G401 (cell line): ENCODE measurements at regions not wholly inside any gene's neighbourhood (a gene's known extent, or its start where the extent isn't known, plus 50 kb on each side); places are given as distances from the start of the nearest gene placed in this dataset.

Experiments
- DNase-seq: peaks from one replicate; pipeline ENCODE4 v3.0.0-alpha.2; 2015; ENCODE audit warnings: low spot score
- in situ Hi-C: cut with HindIII; loops from 2 replicates; pipeline ENCODE4 v1.10.0; 2016; ENCODE audit warnings: low sequenced_read_pairs, mixed read lengths

- in situ Hi-C loops = no loop called here
- no peak for DNase-seq
These were observed 211.2 kb upstream of the CFAP20DC start for GRCh38 chr3:59261009-59261408.

DNA sequence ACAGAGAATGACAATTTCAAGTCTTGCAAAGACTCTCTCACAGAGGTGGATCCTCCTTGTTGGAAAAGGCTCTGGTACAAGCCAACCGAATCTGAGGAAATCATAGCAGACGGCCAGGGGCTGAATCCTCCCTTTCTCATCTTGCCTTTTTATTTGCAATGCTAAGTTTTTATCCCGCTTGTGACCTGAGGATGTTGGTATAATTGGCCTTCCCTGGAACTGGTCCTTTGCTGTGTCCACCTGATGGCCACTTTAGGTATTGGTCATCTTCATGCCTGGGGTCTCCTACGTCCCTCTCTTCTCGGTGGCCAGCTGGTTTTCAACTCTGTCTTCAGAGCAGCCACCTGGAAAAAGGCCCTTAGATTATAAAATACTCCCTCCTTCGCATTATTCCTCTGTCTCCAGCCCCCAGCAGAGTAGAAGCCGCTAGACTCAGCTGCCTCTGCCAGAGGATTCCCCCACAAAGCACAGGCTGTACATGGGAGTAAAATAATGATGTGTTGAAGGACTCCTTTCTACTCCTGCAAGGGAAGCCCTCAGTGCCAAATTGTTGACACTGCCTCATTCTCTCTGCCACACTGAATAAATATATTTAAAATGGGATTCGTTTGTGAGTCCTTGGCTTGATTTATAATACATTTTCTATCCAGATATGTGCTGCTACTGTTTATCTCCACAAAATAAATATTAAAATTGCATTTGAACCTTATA, 208.9 kb upstream of the CFAP20DC start:
- in situ Hi-C loops = no loop called here
- no peak for DNase-seq

DNA sequence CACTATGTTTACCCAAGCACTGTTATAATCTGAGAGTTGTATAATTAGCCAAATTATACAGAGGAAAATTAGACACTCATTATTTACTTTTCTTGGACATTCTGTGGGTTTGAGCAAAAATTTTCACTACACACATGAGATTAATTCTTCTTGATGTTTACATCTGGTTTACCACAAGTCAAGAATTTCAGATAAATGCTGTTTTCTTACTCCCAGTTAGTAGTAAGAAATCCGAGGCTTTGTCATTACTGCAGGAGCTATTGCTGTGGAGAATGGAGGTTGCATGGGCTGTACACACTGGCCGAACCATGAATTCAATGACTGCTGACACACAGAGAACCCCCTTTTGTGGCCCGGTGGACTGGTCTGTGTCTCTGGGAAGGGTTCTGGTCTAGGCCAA, 207.7 kb upstream of the CFAP20DC start:
- in situ Hi-C loops = no loop called here
- no peak for DNase-seq

DNA sequence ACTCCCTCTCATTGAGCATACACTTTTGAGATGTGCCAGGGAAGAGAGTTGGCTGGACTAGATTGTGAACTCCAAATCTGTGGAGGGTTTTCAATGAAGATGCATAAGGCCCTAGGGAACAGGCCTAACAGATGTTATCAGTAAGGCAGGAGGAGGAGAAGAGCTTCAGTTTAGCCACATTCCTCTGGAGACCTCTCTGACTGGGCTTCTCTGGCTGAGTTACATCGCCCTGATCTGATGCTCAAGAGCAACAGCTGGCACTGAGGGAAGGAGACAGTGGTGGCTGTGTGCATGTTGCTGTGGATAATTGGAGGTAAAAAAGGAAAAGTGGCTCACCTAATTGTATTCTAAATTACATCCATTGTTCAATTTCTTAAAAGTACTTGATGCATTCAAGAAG, 206.4 kb upstream of the CFAP20DC start:
- in situ Hi-C loops = no loop called here
- no peak for DNase-seq

GRCh38 chr3:59254976-59255375, 205.2 kb upstream of the CFAP20DC start:
- in situ Hi-C loops = no loop called here
- DNase-seq = no peak

- in situ Hi-C loops = no loop called here
- DNase-seq = peak; percentile 27
These were observed 204.6 kb upstream of the CFAP20DC start for GRCh38 chr3:59254433-59254832.

DNA sequence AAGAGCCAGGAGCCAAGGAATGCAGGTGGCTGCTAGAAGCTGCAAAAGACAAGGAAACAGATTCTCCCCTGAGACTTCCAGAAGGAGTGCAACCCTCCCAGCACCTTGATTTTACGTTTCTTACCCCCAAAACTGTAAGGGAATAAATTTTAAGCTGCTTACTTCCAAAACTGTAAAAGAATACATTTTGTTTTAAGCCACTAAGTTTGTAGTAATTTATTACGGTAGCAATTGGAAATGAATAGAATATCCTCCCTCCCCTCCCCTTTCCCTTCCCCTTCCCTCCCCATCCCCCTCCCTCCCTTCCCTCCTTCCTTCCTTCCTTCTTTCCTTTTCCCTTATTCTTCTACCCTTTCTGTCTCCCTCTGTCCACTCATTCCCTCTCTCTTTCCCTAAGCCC, 203.7 kb upstream of the CFAP20DC start:
- no peak for DNase-seq
- in situ Hi-C loops = no loop called here

- no peak for DNase-seq
- in situ Hi-C loops = no loop called here
These were observed 202.0 kb upstream of the CFAP20DC start for GRCh38 chr3:59251869-59252268.

DNA sequence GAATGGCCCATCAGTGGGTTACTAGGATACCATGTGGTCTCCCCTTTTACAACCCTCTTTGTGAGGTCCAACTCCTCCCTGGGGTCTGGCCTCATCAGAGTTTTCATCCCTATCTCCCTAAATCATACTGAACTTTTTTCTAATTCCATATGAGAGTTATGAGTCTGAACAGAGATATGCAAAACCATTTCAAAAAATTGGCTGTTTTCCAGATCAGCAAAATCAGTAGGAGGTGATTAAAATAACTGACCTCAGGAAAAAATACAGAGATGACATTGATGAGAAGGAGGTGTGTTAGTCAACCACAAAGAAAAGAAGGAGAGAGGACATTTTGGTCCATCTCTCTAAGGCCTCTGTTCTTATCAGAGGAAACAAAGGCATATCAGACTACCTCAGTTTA, 200.8 kb upstream of the CFAP20DC start:
- in situ Hi-C loops = no loop called here

GRCh38 chr3:59249698-59250361, 200.0 kb upstream of the CFAP20DC start:
- in situ Hi-C loops = no loop called here
- DNase-seq = no peak

More for the DNA sequence above, 200.8 kb upstream of the CFAP20DC start:
- no peak for DNase-seq

- in situ Hi-C loops = no loop called here
- DNase-seq = no peak
These were observed 199.2 kb upstream of the CFAP20DC start for GRCh38 chr3:59249004-59249403.

DNA sequence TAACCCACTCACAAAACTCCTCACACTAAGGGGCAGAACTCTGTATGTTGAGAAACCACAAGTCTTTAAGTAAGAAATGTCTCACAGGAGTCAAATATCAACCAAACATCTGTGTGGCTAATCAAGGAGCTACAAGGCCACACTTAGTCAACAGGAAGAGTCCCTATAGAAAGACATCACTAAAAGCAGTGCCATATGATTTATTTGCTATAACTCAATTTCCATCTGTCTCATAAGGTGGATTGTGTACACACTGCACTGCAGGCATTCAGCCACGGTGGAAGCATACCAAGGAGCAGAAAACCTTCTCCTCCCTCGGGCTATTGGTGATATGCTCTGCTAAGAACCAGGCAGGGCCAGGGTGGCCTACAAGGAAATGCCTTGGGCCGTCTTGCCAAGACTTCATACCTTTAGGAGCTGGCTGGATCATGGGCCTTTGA, 197.6 kb upstream of the CFAP20DC start:
- DNase-seq = peak; percentile 11
- in situ Hi-C loops = no loop called here

DNA sequence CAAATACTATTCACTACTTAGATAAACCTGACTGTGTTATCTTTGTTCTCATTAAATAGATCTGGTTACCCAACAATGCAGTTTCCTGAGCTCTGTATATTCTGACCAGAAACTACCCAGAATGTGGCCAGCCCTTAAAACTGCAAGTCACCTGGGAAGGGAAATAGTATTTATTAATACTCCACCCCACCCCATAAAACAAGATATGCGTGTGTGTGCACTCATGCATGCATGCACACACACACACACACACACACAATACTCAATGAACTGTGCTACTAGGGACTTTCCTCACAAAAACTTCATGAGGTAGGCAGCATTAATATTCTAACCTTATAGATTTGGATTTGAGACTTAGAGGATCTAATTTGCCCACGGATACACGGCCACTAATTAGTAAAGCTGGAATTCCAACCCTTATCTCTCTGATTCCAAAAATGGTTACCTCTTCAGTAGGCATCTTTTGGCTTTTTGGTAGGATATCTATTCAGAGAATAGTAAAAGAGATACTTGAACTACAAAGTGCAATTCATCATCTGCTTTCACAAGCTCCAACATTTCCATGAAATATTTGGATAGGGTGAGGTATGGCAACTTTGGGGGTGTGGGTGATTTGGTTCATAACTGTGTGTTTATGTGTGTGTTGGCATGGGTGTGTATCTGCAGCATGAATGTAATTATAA, 197.0 kb upstream of the CFAP20DC start:
- DNase-seq = no peak
- in situ Hi-C loops = no loop called here

DNA sequence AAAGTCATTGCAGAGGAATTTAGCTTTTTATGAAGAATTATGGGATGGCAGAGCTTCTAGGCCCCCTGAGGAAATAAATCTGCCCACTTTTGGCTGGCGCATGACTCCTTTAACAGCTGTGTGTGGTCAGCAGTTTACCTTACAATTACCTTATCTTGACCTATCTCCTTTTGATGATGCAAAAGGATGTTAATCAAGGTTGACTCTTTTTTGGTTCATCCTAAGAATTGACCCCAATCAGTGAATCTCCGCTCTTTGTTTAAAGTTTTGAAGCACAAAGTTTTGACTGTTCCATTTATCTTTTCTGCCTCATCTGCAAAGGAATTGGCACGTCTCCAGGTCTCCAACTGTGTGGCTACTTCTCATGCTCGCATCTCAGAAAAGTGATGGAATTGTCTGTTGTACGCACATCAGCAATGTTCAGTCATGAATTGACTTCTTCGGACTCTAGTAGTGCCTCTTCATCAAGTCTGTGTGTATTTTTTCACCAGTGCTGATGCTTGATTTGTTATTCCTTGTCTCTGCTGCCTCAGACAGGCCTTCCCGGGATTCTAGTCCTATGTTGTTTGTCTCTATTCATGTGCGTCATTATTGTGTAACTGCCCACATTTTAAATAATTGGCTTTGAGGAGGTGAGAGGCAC, 196.2 kb upstream of the CFAP20DC start:
- in situ Hi-C loops = no loop called here
- DNase-seq = no peak

DNA sequence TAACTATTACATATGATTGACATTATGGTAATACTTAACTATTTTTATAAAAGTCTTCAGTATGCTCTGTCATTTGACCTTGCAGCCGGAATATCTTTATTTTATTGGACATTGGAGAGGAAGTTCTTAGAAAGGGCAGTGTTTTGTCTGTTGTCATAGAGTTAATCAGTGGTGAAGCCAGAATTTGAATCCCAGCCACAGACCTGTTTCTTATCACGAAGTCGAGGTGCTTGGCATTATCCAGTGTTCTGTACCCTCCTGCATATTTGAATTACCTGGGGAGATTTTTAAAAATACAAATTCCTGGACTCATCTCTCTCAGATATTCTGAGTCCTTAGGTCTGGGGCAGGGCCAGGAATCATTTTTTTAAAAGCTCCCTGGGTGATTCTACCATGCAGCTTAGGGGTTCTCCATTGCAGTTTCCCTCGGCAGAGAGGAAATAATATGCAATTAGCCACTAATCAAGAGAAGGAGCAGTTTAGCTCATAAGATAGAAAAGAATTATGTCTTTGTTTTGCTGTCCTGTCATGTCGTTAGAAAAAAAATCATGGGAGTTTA, 195.6 kb upstream of the CFAP20DC start:
- DNase-seq = no peak
- in situ Hi-C loops = no loop called here

GRCh38 chr3:59244343-59244742, 194.5 kb upstream of the CFAP20DC start:
- DNase-seq = no peak
- in situ Hi-C loops = no loop called here

- in situ Hi-C loops = no loop called here
- no peak for DNase-seq
These were observed 193.7 kb upstream of the CFAP20DC start for GRCh38 chr3:59243476-59243875.

- in situ Hi-C loops = no loop called here
- no peak for DNase-seq
These were observed 190.9 kb upstream of the CFAP20DC start for GRCh38 chr3:59240666-59241255.

DNA sequence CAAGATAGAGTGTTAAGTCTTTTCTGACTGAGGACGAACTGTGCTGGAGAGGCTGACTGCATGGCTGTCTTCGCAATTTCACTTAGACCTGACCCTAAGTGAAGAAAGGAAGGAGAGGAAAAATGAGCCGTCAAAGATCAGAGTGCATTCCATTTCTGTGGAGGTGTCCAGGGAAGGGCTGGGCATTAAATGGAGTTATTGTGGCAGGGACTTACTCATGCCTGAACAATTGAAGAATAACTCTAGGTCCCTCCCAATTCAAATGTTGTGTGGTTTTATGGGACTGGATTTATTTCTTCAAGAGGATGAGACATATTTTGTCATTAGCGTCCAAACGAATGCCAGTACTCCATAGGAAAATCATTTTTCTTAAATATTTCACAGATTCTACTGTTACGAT, 187.3 kb upstream of the CFAP20DC start:
- in situ Hi-C loops = no loop called here
- DNase-seq = no peak
